Body of pancreas (tissue), 4 donors: ENCODE measurements at regions not wholly inside any gene's neighbourhood (a gene's known extent, or its start where the extent isn't known, plus 50 kb on each side); places are given as distances from the start of the nearest gene placed in this dataset.
"Not testable (repeated sequence)": the region's sequence is repeated elsewhere in the genome, so short reads cannot be mapped to it uniquely, and the experiment has no call there.

Experiments used
- CTCF ChIP-seq, 7 experiments: fragments of 450-650 bp in 4 of 7; fragments of 200-600 bp in 3 of 7; sonication (generic) in 3 of 7; IDR thresholded peaks; one replicate each; pipeline ENCODE4 v1.5.1; 2016 to 2019; ENCODE audit warnings: antibody characterized with exemption in 7 of 7
- POLR2A ChIP-seq, 3 donors: fragments of 450-650 bp; IDR thresholded peaks; one replicate each; pipeline ENCODE4 v1.6.1; 2016; ENCODE audit warnings: antibody characterized with exemption in 3 of 3, mild to moderate bottlenecking in 2 of 3

GRCh38 chr15:20334451-20334850 lies 207.1 kb downstream of the GOLGA6L6 start:
- TF ChIP-seq CTCF, POLR2A (IDR thresholded peaks at IDR 0.05): not testable (repeated sequence)
